Neural crest cell (in vitro differentiated cells): ENCODE measurements at regions not wholly inside any gene's neighbourhood (a gene's known extent, or its start where the extent isn't known, plus 50 kb on each side); places are given as distances from the start of the nearest gene placed in this dataset.

Experiments
- DNase-seq: peaks from one replicate; pipeline ENCODE4 v3.0.0; 2021; ENCODE audit warnings: low read depth, mixed read lengths, low spot score
- H3K27ac Mint-ChIP-seq: one replicate; pipeline ENCODE4 v1.8.0; 2021; ENCODE audit warnings: mild to moderate bottlenecking, mixed read lengths; ENCODE audit not compliant: unreplicated experiment
- H3K27me3 Mint-ChIP-seq: 2 replicates; pipeline ENCODE4 v1.8.0; 2021; ENCODE audit warnings: low read depth, mild to moderate bottlenecking, mixed read lengths
- H3K36me3 Mint-ChIP-seq: 2 replicates; pipeline ENCODE4 v1.8.0; 2021; ENCODE audit warnings: low read depth, mild to moderate bottlenecking, mixed read lengths
- H3K4me1 Mint-ChIP-seq: 2 replicates; pipeline ENCODE4 v1.8.0; 2021; ENCODE audit warnings: mixed read lengths
- H3K4me3 Mint-ChIP-seq: one replicate; pipeline ENCODE4 v1.8.0; 2021; ENCODE audit warnings: mild to moderate bottlenecking, mixed read lengths
- H3K9me3 Mint-ChIP-seq: 2 replicates; pipeline ENCODE4 v1.8.0; 2021; ENCODE audit warnings: mixed read lengths
- CTCF ChIP-seq: fragments of 200-600 bp; sonication (generic); conservative IDR thresholded peaks from 2 replicates; pipeline ENCODE4 v1.5.0; 2021; ENCODE audit warnings: antibody characterized with exemption, mild to moderate bottlenecking

GRCh38 chr18:64283059-64283458 is 134.2 kb upstream of the LINC00305 start:
- H3K9me3 Mint-ChIP-seq: peaks cover 7% of the 10 kb centered on the region
- H3K36me3 Mint-ChIP-seq: no peaks in the 10 kb centered on the region
- no peak overlapping the region for H3K4me3 Mint-ChIP-seq
- TF ChIP-seq CTCF: no peak
- no peak for DNase-seq
- H3K27me3 Mint-ChIP-seq: no peaks in the 10 kb centered on the region
- H3K4me1 Mint-ChIP-seq: peaks cover 4% of the 10 kb centered on the region
- no peak overlapping the region for H3K27ac Mint-ChIP-seq

- DNase-seq: no peak
- no peak for TF ChIP-seq CTCF
- Mint-ChIP-seq H3K36me3 (no peaks in the 10 kb centered on the region), H3K27ac (no peak overlapping the region), H3K4me3 (no peak overlapping the region), H3K4me1 (peaks cover 24% of the 10 kb centered on the region), H3K27me3 (no peaks in the 10 kb centered on the region), H3K9me3 (peaks cover 6% of the 10 kb centered on the region)
These were observed 129.1 kb upstream of the LINC00305 start for GRCh38 chr18:64278026-64278425.

- H3K9me3 Mint-ChIP-seq: peaks cover 3% of the 10 kb centered on the region
- DNase-seq: no peak
- no peaks in the 10 kb centered on the region for H3K27me3 Mint-ChIP-seq
- H3K27ac Mint-ChIP-seq: peak overlapping the region; percentile 60
- no peak overlapping the region for H3K4me3 Mint-ChIP-seq
- no peak for TF ChIP-seq CTCF
- H3K4me1 Mint-ChIP-seq: peaks cover 33% of the 10 kb centered on the region
- H3K36me3 Mint-ChIP-seq: no peaks in the 10 kb centered on the region
These were observed 127.6 kb upstream of the LINC00305 start for GRCh38 chr18:64276311-64277090.

- peaks cover 3% of the 10 kb centered on the region for H3K9me3 Mint-ChIP-seq
These were observed 126.9 kb upstream of the LINC00305 start for GRCh38 chr18:64275593-64276300.

GRCh38 chr18:64273724-64274123 is 124.8 kb upstream of the LINC00305 start:
- H3K9me3 Mint-ChIP-seq: peaks cover 3% of the 10 kb centered on the region
- H3K4me3 Mint-ChIP-seq: no peak overlapping the region
- no peak overlapping the region for H3K27ac Mint-ChIP-seq
- no peaks in the 10 kb centered on the region for H3K36me3 Mint-ChIP-seq
- H3K27me3 Mint-ChIP-seq: no peaks in the 10 kb centered on the region
- no peak for DNase-seq
- no peak for TF ChIP-seq CTCF
- H3K4me1 Mint-ChIP-seq: peaks cover 48% of the 10 kb centered on the region

More at GRCh38 chr18:64275593-64276300, 126.9 kb upstream of the LINC00305 start:
- Mint-ChIP-seq H3K4me3 (no peak overlapping the region), H3K27me3 (no peaks in the 10 kb centered on the region), H3K36me3 (no peaks in the 10 kb centered on the region), H3K4me1 (peaks cover 37% of the 10 kb centered on the region), H3K27ac (no peak overlapping the region)
- TF ChIP-seq CTCF: no peak
- DNase-seq: no peak
